H9 (cell line): ENCODE measurements at regions not wholly inside any gene's neighbourhood (a gene's known extent, or its start where the extent isn't known, plus 50 kb on each side); places are given as distances from the start of the nearest gene placed in this dataset.

ENCODE experiments used
- DNase-seq: peaks from one replicate; pipeline ENCODE4 v3.0.0-alpha.2; 2017
- H2AFZ ChIP-seq: one replicate; pipeline ENCODE4 v1.6.1; 2013; ENCODE audit warnings: mild to moderate bottlenecking, low read length, control low read depth, moderate library complexity
- H2AK5ac ChIP-seq: 2 replicates; pipeline ENCODE4 v1.6.1; 2013; ENCODE audit warnings: low read length, control low read depth, mixed read lengths; ENCODE audit not compliant: insufficient read length
- H2BK120ac ChIP-seq: one replicate; pipeline ENCODE4 v1.6.1; 2013; ENCODE audit warnings: low read depth, mild to moderate bottlenecking, low read length, control low read depth, inconsistent platforms; ENCODE audit not compliant: poor library complexity, severe bottlenecking
- H2BK12ac ChIP-seq: 2 replicates; pipeline ENCODE4 v1.6.1; 2013; ENCODE audit warnings: low read length, control low read depth, mixed read lengths, low read depth; ENCODE audit not compliant: insufficient read length
- H2BK15ac ChIP-seq: 2 replicates; pipeline ENCODE4 v1.6.1; 2013; ENCODE audit warnings: low read depth, low read length, control low read depth
- H2BK20ac ChIP-seq: one replicate; pipeline ENCODE4 v1.6.1; 2013; ENCODE audit warnings: low read depth, mild to moderate bottlenecking, low read length, control low read depth, inconsistent platforms; ENCODE audit not compliant: poor library complexity, severe bottlenecking
- H2BK5ac ChIP-seq: 2 replicates; pipeline ENCODE4 v1.6.1; 2013; ENCODE audit warnings: low read length, control low read depth, mixed read lengths; ENCODE audit not compliant: insufficient read length
- H3K14ac ChIP-seq: 2 replicates; pipeline ENCODE4 v1.6.1; 2013; ENCODE audit warnings: low read length, control low read depth; ENCODE audit not compliant: insufficient read depth
- H3K18ac ChIP-seq: 2 replicates; pipeline ENCODE4 v1.6.1; 2013; ENCODE audit warnings: low read depth, mild to moderate bottlenecking, mixed read lengths, low read length, control low read depth; ENCODE audit not compliant: insufficient read length
- H3K23ac ChIP-seq: 2 replicates; pipeline ENCODE4 v1.6.1; 2013; ENCODE audit warnings: low read length, control low read depth, mixed read lengths, low read depth; ENCODE audit not compliant: insufficient read length
- H3K23me2 ChIP-seq: 2 replicates; pipeline ENCODE4 v1.6.1; 2013; ENCODE audit warnings: low read depth, mild to moderate bottlenecking, mixed read lengths, low read length, control low read depth; ENCODE audit not compliant: insufficient read length, poor library complexity, severe bottlenecking
- H3K27ac ChIP-seq: 2 replicates; pipeline ENCODE4 v1.5.1; 2013; ENCODE audit warnings: low read length, control low read depth, mixed read lengths, low read depth; ENCODE audit not compliant: insufficient read length
- H3K27me3 ChIP-seq: 2 replicates; pipeline ENCODE4 v1.6.1; 2013; ENCODE audit warnings: low read length, control low read depth, inconsistent platforms; ENCODE audit not compliant: insufficient read depth
- H3K4ac ChIP-seq: 2 replicates; pipeline ENCODE4 v1.6.1; 2013; ENCODE audit warnings: low read depth, mild to moderate bottlenecking, control low read depth, inconsistent platforms, low read length, moderate library complexity
- H3K4me1 ChIP-seq: 2 replicates; pipeline ENCODE4 v1.6.1; 2013; ENCODE audit warnings: low read length, control low read depth, inconsistent platforms; ENCODE audit not compliant: insufficient read depth
- H3K4me2 ChIP-seq: 2 replicates; pipeline ENCODE4 v1.6.1; 2013; ENCODE audit warnings: low read length, control low read depth, mixed read lengths; ENCODE audit not compliant: insufficient read length, insufficient read depth
- H3K56ac ChIP-seq: 2 replicates; pipeline ENCODE4 v1.6.1; 2013; ENCODE audit warnings: low read depth, mild to moderate bottlenecking, mixed read lengths, low read length, control low read depth; ENCODE audit not compliant: insufficient read length
- H3K79me1 ChIP-seq: 2 replicates; pipeline ENCODE4 v1.6.1; 2013; ENCODE audit warnings: low read depth, mild to moderate bottlenecking, moderate library complexity, low read length, control low read depth, inconsistent platforms; ENCODE audit not compliant: insufficient read depth, poor library complexity, severe bottlenecking
- H3K79me2 ChIP-seq: 2 replicates; pipeline ENCODE4 v1.6.1; 2013; ENCODE audit warnings: low read length, control low read depth, inconsistent platforms; ENCODE audit not compliant: insufficient read depth
- H3K9ac ChIP-seq: 2 replicates; pipeline ENCODE4 v1.6.1; 2013; ENCODE audit warnings: low read length, control low read depth, mixed read lengths; ENCODE audit not compliant: insufficient read length; ENCODE audit errors: extremely low read depth
- H3K9me3 ChIP-seq: one replicate; pipeline ENCODE4 v1.6.1; 2013; ENCODE audit warnings: low read depth, low read length, inconsistent platforms; ENCODE audit not compliant: control insufficient read depth
- H3T11ph ChIP-seq: one replicate; pipeline ENCODE4 v1.6.1; 2013; ENCODE audit warnings: mild to moderate bottlenecking, low read length, control low read depth, inconsistent platforms
- H4K20me1 ChIP-seq: one replicate; pipeline ENCODE4 v1.6.1; 2013; ENCODE audit not compliant: control insufficient read depth, insufficient read length, insufficient read depth
- H4K5ac ChIP-seq: 2 replicates; pipeline ENCODE4 v1.6.1; 2013; ENCODE audit warnings: low read depth, mild to moderate bottlenecking, mixed read lengths, low read length, control low read depth; ENCODE audit not compliant: insufficient read length
- H4K8ac ChIP-seq: replicated peaks from 2 replicates; pipeline ENCODE4 v1.6.1; 2013; ENCODE audit warnings: low read length, control low read depth, mixed read lengths, low read depth; ENCODE audit not compliant: insufficient read length
- H4K91ac ChIP-seq: 2 replicates; pipeline ENCODE4 v1.6.1; 2013; ENCODE audit warnings: low read depth, mild to moderate bottlenecking, moderate library complexity, mixed read lengths, low read length, control low read depth; ENCODE audit not compliant: insufficient read length
- H3K27ac Mint-ChIP-seq, 3 experiments: 2 replicates in 2 of 3; 3 replicates in 1 of 3; pipeline ENCODE4 v1.8.0; 2020 to 2021; ENCODE audit warnings: mixed read lengths in 3 of 3, mild to moderate bottlenecking in 1 of 3, moderate library complexity in 1 of 3
- H3K27me3 Mint-ChIP-seq: 2 replicates; pipeline ENCODE4 v1.8.0; 2021; ENCODE audit warnings: low read depth, mild to moderate bottlenecking, moderate library complexity, mixed read lengths
- H3K36me3 Mint-ChIP-seq, 3 experiments: 2 replicates in 2 of 3; 3 replicates in 1 of 3; pipeline ENCODE4 v1.8.0; 2020 to 2021; ENCODE audit warnings: low read depth in 3 of 3, mixed read lengths in 3 of 3; ENCODE audit not compliant: insufficient read depth in 1 of 3
- H3K4me1 Mint-ChIP-seq, 2 experiments: 2 replicates each; pipeline ENCODE4 v1.8.0; 2020; ENCODE audit warnings: mixed read lengths in 2 of 2
- H3K4me3 Mint-ChIP-seq, 2 experiments: 2 replicates in 1 of 2; 3 replicates in 1 of 2; pipeline ENCODE4 v1.8.0; 2020 to 2021; ENCODE audit warnings: mild to moderate bottlenecking in 2 of 2, mixed read lengths in 2 of 2, moderate library complexity in 1 of 2
- H3K9me3 Mint-ChIP-seq, 2 experiments: 2 replicates in 1 of 2; 3 replicates in 1 of 2; pipeline ENCODE4 v1.8.0; 2020; ENCODE audit warnings: mild to moderate bottlenecking in 2 of 2, mixed read lengths in 2 of 2, moderate library complexity in 1 of 2
- TF ChIP-seq, protein P1 (sequence below): fragments of 200-600 bp; sonication (generic); conservative IDR thresholded peaks from 3 replicates; pipeline ENCODE4 v1.8.0; 2021; ENCODE audit warnings: antibody characterized with exemption, mild to moderate bottlenecking

GRCh38 chr3:178059119-178059518, 477.1 kb upstream of the KCNMB2 start:
- H3K27ac ChIP-seq = no peak overlapping the region
- no peak overlapping the region for H3K23ac ChIP-seq
- H3K4me3 Mint-ChIP-seq = no peak overlapping the region
- peaks cover 12 to 16% of the 10 kb centered on the region in 2 experiments for H3K4me1 Mint-ChIP-seq
- no peak overlapping the region for H3K56ac ChIP-seq
- H2BK12ac ChIP-seq = no peak overlapping the region
- no peaks in the 10 kb centered on the region for H3K27me3 ChIP-seq
- H3K14ac ChIP-seq = no peak overlapping the region
- H2BK5ac ChIP-seq = no peak overlapping the region
- no peak overlapping the region for H2AFZ ChIP-seq
- no peak overlapping the region for H2BK20ac ChIP-seq
- H3K4me1 ChIP-seq = no peaks in the 10 kb centered on the region; the same call in none of the 2 replicates
- DNase-seq = no peak
- no peaks in the 10 kb centered on the region for H3K79me1 ChIP-seq
- H3K18ac ChIP-seq = no peak overlapping the region
- H3K4me2 ChIP-seq = no peak overlapping the region
- H3K9ac ChIP-seq = no peak overlapping the region
- H2BK15ac ChIP-seq = no peak overlapping the region
- H3K9me3 Mint-ChIP-seq = no peaks in the 10 kb centered on the region
- no peak overlapping the region for H2AK5ac ChIP-seq
- H3K27ac Mint-ChIP-seq = no peak overlapping the region
- no peak overlapping the region for H4K8ac ChIP-seq
- no peak overlapping the region for H4K91ac ChIP-seq
- no peak overlapping the region for H3T11ph ChIP-seq
- H2BK120ac ChIP-seq = no peak overlapping the region
- H3K23me2 ChIP-seq = no peaks in the 10 kb centered on the region
- no peaks in the 10 kb centered on the region for H3K27me3 Mint-ChIP-seq
- H3K9me3 ChIP-seq = no peaks in the 10 kb centered on the region
- no peaks in the 10 kb centered on the region for H3K79me2 ChIP-seq
- no peak overlapping the region for H4K5ac ChIP-seq
- TF ChIP-seq, protein P1, sequence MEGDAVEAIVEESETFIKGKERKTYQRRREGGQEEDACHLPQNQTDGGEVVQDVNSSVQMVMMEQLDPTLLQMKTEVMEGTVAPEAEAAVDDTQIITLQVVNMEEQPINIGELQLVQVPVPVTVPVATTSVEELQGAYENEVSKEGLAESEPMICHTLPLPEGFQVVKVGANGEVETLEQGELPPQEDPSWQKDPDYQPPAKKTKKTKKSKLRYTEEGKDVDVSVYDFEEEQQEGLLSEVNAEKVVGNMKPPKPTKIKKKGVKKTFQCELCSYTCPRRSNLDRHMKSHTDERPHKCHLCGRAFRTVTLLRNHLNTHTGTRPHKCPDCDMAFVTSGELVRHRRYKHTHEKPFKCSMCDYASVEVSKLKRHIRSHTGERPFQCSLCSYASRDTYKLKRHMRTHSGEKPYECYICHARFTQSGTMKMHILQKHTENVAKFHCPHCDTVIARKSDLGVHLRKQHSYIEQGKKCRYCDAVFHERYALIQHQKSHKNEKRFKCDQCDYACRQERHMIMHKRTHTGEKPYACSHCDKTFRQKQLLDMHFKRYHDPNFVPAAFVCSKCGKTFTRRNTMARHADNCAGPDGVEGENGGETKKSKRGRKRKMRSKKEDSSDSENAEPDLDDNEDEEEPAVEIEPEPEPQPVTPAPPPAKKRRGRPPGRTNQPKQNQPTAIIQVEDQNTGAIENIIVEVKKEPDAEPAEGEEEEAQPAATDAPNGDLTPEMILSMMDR = no peak
- H3K4ac ChIP-seq = no peak overlapping the region
- no peaks in the 10 kb centered on the region for H4K20me1 ChIP-seq
- H3K36me3 Mint-ChIP-seq = no peaks in the 10 kb centered on the region
